ENCODE measurements at regions not wholly inside any gene's neighbourhood (a gene's known extent, or its start where the extent isn't known, plus 50 kb on each side); places are given as distances from the start of the nearest gene placed in this dataset.

GRCh38 chr1:96370757-96371156 is 350.8 kb upstream of the PTBP2 start:
- H3K4me1 Mint-ChIP-seq (ENCODE audit: low read depth, unreplicated experiment), result no peaks in the 10 kb centered on the region
- H3K27me3 Mint-ChIP-seq (ENCODE audit: unreplicated experiment), result no peaks in the 10 kb centered on the region
- DNase-seq, result no peak
- no peak overlapping the region for H3K4me3 Mint-ChIP-seq (ENCODE audit: unreplicated experiment)
- no peak for TF ChIP-seq CTCF (IDR thresholded peaks at IDR 0.05; ENCODE audit: partially characterized antibody, unreplicated experiment)
- H3K27ac Mint-ChIP-seq (ENCODE audit: unreplicated experiment), result no peak overlapping the region
- H3K9me3 Mint-ChIP-seq (ENCODE audit: unreplicated experiment), result no peaks in the 10 kb centered on the region
- H3K36me3 Mint-ChIP-seq (ENCODE audit: unreplicated experiment), result no peaks in the 10 kb centered on the region

DNA sequence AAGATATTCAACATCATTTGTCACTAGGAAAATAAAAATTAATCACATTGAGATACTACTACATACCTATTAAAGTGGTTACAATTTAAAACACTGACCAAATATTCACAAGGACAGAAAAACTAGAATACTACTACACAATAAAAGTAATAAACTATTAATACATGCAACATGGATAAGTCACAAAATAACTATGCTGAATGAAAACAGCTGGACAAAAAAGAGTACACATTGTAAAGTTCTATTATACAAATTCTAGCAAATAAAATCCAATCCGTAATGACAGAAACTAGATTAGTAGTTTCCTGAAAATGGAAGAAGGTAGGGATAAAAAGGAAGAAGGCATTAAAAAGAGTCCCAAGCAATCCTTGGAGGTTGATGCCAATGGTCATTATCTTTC is 348.7 kb upstream of the PTBP2 start:
- DNase-seq, result no peak
- TF ChIP-seq CTCF (IDR thresholded peaks at IDR 0.05; ENCODE audit: partially characterized antibody, unreplicated experiment), result no peak
- Mint-ChIP-seq H3K9me3 (ENCODE audit: unreplicated experiment) (no peaks in the 10 kb centered on the region), H3K4me1 (ENCODE audit: low read depth, unreplicated experiment) (no peaks in the 10 kb centered on the region), H3K27ac (ENCODE audit: unreplicated experiment) (no peak overlapping the region), H3K4me3 (ENCODE audit: unreplicated experiment) (no peak overlapping the region), H3K36me3 (ENCODE audit: unreplicated experiment) (no peaks in the 10 kb centered on the region), H3K27me3 (ENCODE audit: unreplicated experiment) (no peaks in the 10 kb centered on the region)

DNA sequence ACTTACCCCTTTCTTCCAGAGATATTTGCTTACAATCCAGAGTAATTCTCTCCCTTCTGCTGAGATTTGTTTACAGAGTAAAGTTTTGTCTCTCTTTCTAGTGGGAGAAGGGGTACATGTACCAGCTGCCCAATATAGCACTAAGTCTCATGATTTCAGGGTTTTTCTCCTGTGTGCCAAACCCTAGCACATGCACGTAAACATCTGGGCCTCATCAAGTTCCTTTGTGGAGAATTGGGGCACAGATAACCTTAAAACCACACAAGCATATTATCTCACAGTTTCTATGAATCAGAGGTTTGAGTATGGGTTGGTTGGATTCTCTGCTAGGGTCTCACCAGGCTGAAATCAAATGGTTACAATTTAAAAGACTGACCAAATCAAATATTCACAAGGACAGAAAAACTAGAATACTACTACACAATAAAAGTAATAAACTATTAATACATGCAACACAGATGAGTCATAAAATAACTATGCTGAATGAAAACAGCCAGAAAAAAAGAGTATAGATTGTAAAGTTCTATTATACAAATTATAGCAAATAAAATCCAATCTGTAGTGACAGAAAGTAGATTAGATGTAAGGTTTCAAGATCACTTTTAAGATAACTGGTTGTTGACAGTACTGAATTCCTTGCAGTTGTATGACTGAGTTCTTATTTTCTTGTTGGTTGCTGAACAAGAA is 347.4 kb upstream of the PTBP2 start:
- Mint-ChIP-seq H3K4me3 (ENCODE audit: unreplicated experiment) (no peak overlapping the region), H3K27ac (ENCODE audit: unreplicated experiment) (no peak overlapping the region), H3K9me3 (ENCODE audit: unreplicated experiment) (no peaks in the 10 kb centered on the region), H3K4me1 (ENCODE audit: low read depth, unreplicated experiment) (no peaks in the 10 kb centered on the region), H3K36me3 (ENCODE audit: unreplicated experiment) (no peaks in the 10 kb centered on the region), H3K27me3 (ENCODE audit: unreplicated experiment) (no peaks in the 10 kb centered on the region)
- DNase-seq, result no peak
- no peak for TF ChIP-seq CTCF (IDR thresholded peaks at IDR 0.05; ENCODE audit: partially characterized antibody, unreplicated experiment)

DNA sequence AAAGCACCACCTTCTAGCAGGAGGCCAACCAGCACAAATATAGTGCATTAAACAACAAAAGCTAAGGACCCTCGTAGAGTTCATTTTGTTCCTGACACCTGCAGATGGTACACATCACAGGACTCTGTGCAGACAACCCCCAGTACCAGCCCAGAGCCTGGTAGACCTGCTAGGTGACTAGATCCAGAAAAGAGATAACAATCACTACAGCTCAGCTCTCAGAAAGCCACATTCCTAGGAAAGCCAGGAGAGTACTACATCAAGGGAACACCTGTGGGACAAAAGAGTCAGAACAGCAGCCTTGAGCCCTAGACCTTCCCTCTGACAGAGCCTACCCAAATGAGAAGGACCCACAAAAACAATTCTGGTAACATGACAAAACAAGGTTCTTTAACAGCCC is 344.7 kb upstream of the PTBP2 start:
- Mint-ChIP-seq H3K9me3 (ENCODE audit: unreplicated experiment) (no peaks in the 10 kb centered on the region), H3K4me3 (ENCODE audit: unreplicated experiment) (no peak overlapping the region), H3K4me1 (ENCODE audit: low read depth, unreplicated experiment) (no peaks in the 10 kb centered on the region), H3K27ac (ENCODE audit: unreplicated experiment) (no peak overlapping the region), H3K36me3 (ENCODE audit: unreplicated experiment) (no peaks in the 10 kb centered on the region), H3K27me3 (ENCODE audit: unreplicated experiment) (no peaks in the 10 kb centered on the region)
- TF ChIP-seq CTCF (IDR thresholded peaks at IDR 0.05; ENCODE audit: partially characterized antibody, unreplicated experiment), result no peak
- no peak for DNase-seq

GRCh38 chr1:96384611-96385010 is 337.0 kb upstream of the PTBP2 start:
- no peaks in the 10 kb centered on the region for H3K27me3 Mint-ChIP-seq (ENCODE audit: unreplicated experiment)
- no peak overlapping the region for H3K4me3 Mint-ChIP-seq (ENCODE audit: unreplicated experiment)
- H3K36me3 Mint-ChIP-seq (ENCODE audit: unreplicated experiment), result no peaks in the 10 kb centered on the region
- H3K4me1 Mint-ChIP-seq (ENCODE audit: low read depth, unreplicated experiment), result no peaks in the 10 kb centered on the region
- TF ChIP-seq CTCF (IDR thresholded peaks at IDR 0.05; ENCODE audit: partially characterized antibody, unreplicated experiment), result no peak
- H3K27ac Mint-ChIP-seq (ENCODE audit: unreplicated experiment), result no peak overlapping the region
- DNase-seq, result no peak
- peaks cover 3% of the 10 kb centered on the region for H3K9me3 Mint-ChIP-seq (ENCODE audit: unreplicated experiment)
